K562 (cell line): ENCODE measurements at regions not wholly inside any gene's neighbourhood (a gene's known extent, or its start where the extent isn't known, plus 50 kb on each side); places are given as distances from the start of the nearest gene placed in this dataset.

Experiments used
- ATAC-seq: fragments of 200-7000 bp; cut with Tn5 transposase; 3 replicates; pipeline ENCODE4 v1.9.1; 2020; ENCODE audit warnings: moderate library complexity
- BruUV-seq: library from RNA; stranded (reverse); fragments of 400-500 nt; replicated peaks from 2 replicates; lab custom pipeline; 2021; lab: Mats Ljungman, UMichigan
- CTCF ChIA-PET: fragments of 300-600 bp; formaldehyde crosslinking; extraction: SDS; loops from one replicate; lab custom pipeline; 2021; ENCODE audit warnings: low intra/inter-chr PET ratio; lab: Yijun Ruan, JAX
- POLR2A ChIA-PET: fragments of 300-600, 350-650 bp; sonication (Branson Sonifier 250); formaldehyde crosslinking; extraction: SDS; loops from one replicate; lab custom pipeline; 2021; ENCODE audit warnings: antibody characterized with exemption, inconsistent platforms; lab: Yijun Ruan, JAX
- DNase-seq, 4 experiments: peaks; one replicate each; pipeline versions ENCODE4 v3.0.0 to v3.0.0-alpha.2; 2011 to 2018; ENCODE audit warnings: low spot score in 3 of 4, mixed read lengths in 3 of 4; ENCODE audit errors: extremely low read depth in 1 of 4
- FAIRE-seq: peaks from 2 replicates; lab custom pipeline; 2011; peaks lifted over from hg19 to GRCh38; lab: Jason Lieb, UNC
- H2AFZ ChIP-seq: 2 replicates; pipeline ENCODE4 v1.6.0; 2011; ENCODE audit warnings: low read depth, low read length, control low read depth, inconsistent platforms
- H3K27ac ChIP-seq: fragments of 200-600 bp; 3 replicates; pipeline ENCODE4 v1.8.0; 2011; ENCODE audit warnings: low read depth, mild to moderate bottlenecking, control low read depth, inconsistent platforms, low read length, moderate library complexity, mixed read lengths; ENCODE audit errors: extremely low read depth
- H3K27me3 ChIP-seq, 2 experiments: fragments of 300-600 bp in 1 of 2; 2 replicates in 1 of 2; 3 replicates in 1 of 2; pipeline versions ENCODE4 v1.6.0 to v1.8.0; 2011; ENCODE audit warnings: inconsistent platforms in 2 of 2, low read length in 2 of 2, mild to moderate bottlenecking in 1 of 2, mixed read lengths in 1 of 2, moderate library complexity in 1 of 2; ENCODE audit not compliant: control insufficient read depth in 2 of 2, insufficient read depth in 2 of 2
- H3K36me3 ChIP-seq: fragments of 300-600 bp; 3 replicates; pipeline ENCODE4 v1.8.0; 2011; ENCODE audit warnings: mild to moderate bottlenecking, low read length, inconsistent platforms; ENCODE audit not compliant: control insufficient read depth, insufficient read depth
- H3K4me1 ChIP-seq, 2 experiments: fragments of 200-600 bp in 1 of 2; replicated peaks in 1 of 2; 2 replicates in 1 of 2; 3 replicates in 1 of 2; pipeline versions ENCODE4 v1.5.1 to v1.8.0; 2011; ENCODE audit warnings: inconsistent platforms in 2 of 2, low read length in 2 of 2, mild to moderate bottlenecking in 1 of 2, mixed read lengths in 1 of 2, moderate library complexity in 1 of 2; ENCODE audit not compliant: control insufficient read depth in 2 of 2, insufficient read depth in 2 of 2
- H3K4me2 ChIP-seq: 2 replicates; pipeline ENCODE4 v1.6.1; 2011; ENCODE audit warnings: low read length, control low read depth, inconsistent platforms, mixed read lengths; ENCODE audit not compliant: insufficient read depth
- H3K4me3 ChIP-seq: fragments of 200-600 bp; sonication (generic), shearing (Covaris generic); 2 replicates; pipeline ENCODE4 v1.5.1; 2016; ENCODE audit warnings: control low read depth, inconsistent platforms
- H3K79me2 ChIP-seq: fragments of 200-600 bp; 3 replicates; pipeline ENCODE4 v1.8.0; 2011; ENCODE audit warnings: low read length, inconsistent platforms; ENCODE audit not compliant: control insufficient read depth, insufficient read depth
- H3K9ac ChIP-seq, 2 experiments: 2 replicates each; pipeline versions ENCODE4 v1.6.0 to v1.6.1; 2011; ENCODE audit warnings: low read depth in 2 of 2, low read length in 2 of 2, control low read depth in 1 of 2, inconsistent platforms in 1 of 2, mild to moderate bottlenecking in 1 of 2, mixed read lengths in 1 of 2; ENCODE audit not compliant: insufficient read depth in 1 of 2
- H3K9me1 ChIP-seq: one replicate; pipeline ENCODE4 v1.6.0; 2011; ENCODE audit warnings: inconsistent platforms, mild to moderate bottlenecking, low read length, moderate library complexity; ENCODE audit not compliant: control insufficient read depth, insufficient read depth
- H3K9me3 ChIP-seq: replicated peaks from 2 replicates; pipeline ENCODE4 v1.5.1; 2011; ENCODE audit warnings: low read depth, low read length, inconsistent platforms; ENCODE audit not compliant: control insufficient read depth, insufficient read depth
- H4K20me1 ChIP-seq: replicated peaks from 2 replicates; pipeline ENCODE4 v1.6.1; 2011; ENCODE audit warnings: low read length, inconsistent platforms, mixed read lengths; ENCODE audit not compliant: control insufficient read depth, insufficient read depth
- CBX3 ChIP-seq, 2 experiments: IDR thresholded peaks; 1 replicate in 1 of 2; 2 replicates in 1 of 2; pipeline ENCODE4 v1.6.1; 2012; ENCODE audit warnings: inconsistent platforms in 2 of 2, low read length in 2 of 2, borderline replicate concordance in 1 of 2, control low read depth in 1 of 2
- IRF2 ChIP-seq: sonication (generic); formaldehyde crosslinking; IDR thresholded peaks from 2 replicates; pipeline ENCODE4 v1.8.1; 2022; ENCODE audit warnings: mild to moderate bottlenecking, missing genetic modification reagents
- MAFF ChIP-seq: IDR thresholded peaks from 2 replicates; pipeline ENCODE4 v1.6.1; 2012; ENCODE audit warnings: low read length, improper control_type of control experiment
- NR3C1 ChIP-seq: sonication (generic); formaldehyde crosslinking; IDR thresholded peaks from 2 replicates; pipeline ENCODE4 v1.8.1; 2022; ENCODE audit warnings: missing genetic modification reagents
- RHOXF2B ChIP-seq: fragments of 250-450 bp; sonication (Bioruptor Pico); conservative IDR thresholded peaks from 2 replicates; pipeline ENCODE4 v1.5.1; 2021
- STAG1 ChIP-seq: sonication (generic); formaldehyde crosslinking; IDR thresholded peaks from 2 replicates; pipeline ENCODE4 v1.5.0; 2020; ENCODE audit warnings: missing genetic modification reagents, borderline replicate concordance
- YBX1 ChIP-seq: fragments of 450-650 bp; IDR thresholded peaks from 2 replicates; pipeline ENCODE4 v1.7.1; 2016; ENCODE audit warnings: mild to moderate bottlenecking
- ZBTB33 ChIP-seq: sonication (generic); formaldehyde crosslinking; IDR thresholded peaks from 2 replicates; pipeline ENCODE4 v1.8.1; 2023; ENCODE audit warnings: mild to moderate bottlenecking, missing genetic modification reagents
- ZFP30 ChIP-seq: fragments of 250-450 bp; sonication (Bioruptor Pico); IDR thresholded peaks from 2 replicates; pipeline ENCODE4 v1.8.0; 2022; ENCODE audit warnings: moderate library complexity, mild to moderate bottlenecking, inconsistent platforms, borderline replicate concordance
- ZNF24 ChIP-seq: fragments of 450-650 bp; IDR thresholded peaks from 2 replicates; pipeline ENCODE4 v1.6.1; 2016
- ZNF592 ChIP-seq: fragments of 450-650 bp; IDR thresholded peaks from 2 replicates; pipeline ENCODE4 v1.6.1; 2017; ENCODE audit warnings: antibody characterized with exemption, mild to moderate bottlenecking
- ZNF717 ChIP-seq: fragments of 250-450 bp; sonication (Bioruptor Pico); IDR thresholded peaks from 2 replicates; pipeline ENCODE4 v1.5.0; 2021
- WGBS: fragments of 100-300 bp; shearing (Covaris generic); methylation state at CpG from one replicate; pipeline ENCODE4 v1.1.6; 2016; ENCODE audit warnings: low coverage, mixed read lengths; ENCODE audit not compliant: insufficient coverage; ENCODE audit errors: missing lambda C conversion rate; 5-methylcytosine and 5-hydroxymethylcytosine counted together
- in situ Hi-C: fragments of 300-500 bp; cut with MboI; formaldehyde crosslinking; loops from 4 replicates; pipeline ENCODE4 v1.15.0; 2018; ENCODE audit warnings: inconsistent platforms, mixed read lengths
- intact Hi-C: fragments of 100-400 bp; cut with micrococcal nuclease; formaldehyde crosslinking; loops from 2 replicates; pipeline ENCODE4 v1.14.2; 2022

GRCh38 chr9:119955276-119955675 lies 586.0 kb upstream of the BRINP1 start:
- no peak overlapping the region for H3K4me2 ChIP-seq
- no peaks in the 10 kb centered on the region for H3K4me1 ChIP-seq
- intact Hi-C loops, result no loop called here
- H4K20me1 ChIP-seq, result no peaks in the 10 kb centered on the region
- CTCF ChIA-PET, result no interaction called here
- TF ChIP-seq ZFP30, result no peak
- no peak for TF ChIP-seq NR3C1 (CRISPR knock-in tag)
- no peak for TF ChIP-seq MAFF
- no peak for TF ChIP-seq RHOXF2B (CRISPR knock-in tag)
- TF ChIP-seq ZNF24, result no peak
- no peak for TF ChIP-seq ZNF592
- no peak for TF ChIP-seq IRF2 (CRISPR knock-in tag)
- TF ChIP-seq ZBTB33 (CRISPR knock-in tag), result no peak
- TF ChIP-seq YBX1, result no peak
- no peak for TF ChIP-seq ZNF717 (CRISPR knock-in tag)
- TF ChIP-seq STAG1 (CRISPR knock-in tag), result no peak
- no peak for TF ChIP-seq CBX3 (IDR thresholded peaks at IDR 0.05; ENCODE audit: borderline replicate concordance in 1 of 2, low read length in 2 of 2)
- TF ChIP-seq, all 486 proteins: peak for 0
- H3K27me3 ChIP-seq, result no peaks in the 10 kb centered on the region
- FAIRE-seq (no peak), DNase-seq (no peak), ATAC-seq (no peak)
- no TSS peak for BruUV-seq
- no peak overlapping the region for H3K4me3 ChIP-seq
- H3K9me1 ChIP-seq, result no peaks in the 10 kb centered on the region
- 0% methylated on average over 3 of the region's 3 CpGs for WGBS
- H2AFZ ChIP-seq, result no peak overlapping the region
- H3K79me2 ChIP-seq, result no peaks in the 10 kb centered on the region
- H3K27ac ChIP-seq, result no peak overlapping the region
- H3K9ac ChIP-seq, result no peak overlapping the region
- POLR2A ChIA-PET, result interaction anchor here (0.6 to 0.7 kb wide), 2 partner anchors 15 to 455 kb away, joined by 3 read pairs; no protein-coding TSS in a partner anchor
- H3K9me3 ChIP-seq, result no peaks in the 10 kb centered on the region
- no peaks in the 10 kb centered on the region for H3K36me3 ChIP-seq
- in situ Hi-C loops, result no loop called here
